Transverse colon (tissue), 4 donors: ENCODE measurements at regions not wholly inside any gene's neighbourhood (a gene's known extent, or its start where the extent isn't known, plus 50 kb on each side); places are given as distances from the start of the nearest gene placed in this dataset.
"Not testable (repeated sequence)": the region's sequence is repeated elsewhere in the genome, so short reads cannot be mapped to it uniquely, and the experiment has no call there.

Experiments used
- DNase-seq: peaks from one replicate; pipeline ENCODE4 v3.0.0-alpha.2; 2019
- H3K27ac ChIP-seq, 4 donors: fragments of 200-600 bp; sonication (generic); 2 replicates each; pipeline ENCODE4 v1.5.1; 2016 to 2018; ENCODE audit warnings: inconsistent platforms in 4 of 4
- H3K27me3 ChIP-seq: fragments of 200-600 bp; sonication (generic); 2 replicates; pipeline ENCODE4 v1.5.1; 2017; ENCODE audit warnings: inconsistent platforms
- H3K36me3 ChIP-seq, 4 donors: fragments of 200-600 bp; sonication (generic); 2 replicates each; pipeline ENCODE4 v1.5.1; 2017 to 2019; ENCODE audit warnings: inconsistent platforms in 4 of 4
- H3K4me1 ChIP-seq, 4 donors: fragments of 200-600 bp; sonication (generic); 2 replicates each; pipeline ENCODE4 v1.5.1; 2017 to 2020; ENCODE audit warnings: inconsistent platforms in 4 of 4
- H3K4me3 ChIP-seq, 4 donors: fragments of 200-600 bp; sonication (generic); 1 replicate in 1 of 4; 2 replicates in 3 of 4; pipeline versions ENCODE4 v1.5.1 to v1.6.1; 2017 to 2019; ENCODE audit warnings: inconsistent platforms in 4 of 4
- H3K9me3 ChIP-seq, 2 donors: fragments of 200-600 bp; sonication (generic); 2 replicates each; pipeline ENCODE4 v1.5.1; 2017 to 2019; ENCODE audit warnings: inconsistent platforms in 2 of 2
- EP300 ChIP-seq: sonication (generic); formaldehyde crosslinking; IDR thresholded peaks from one replicate; pipeline ENCODE4 v1.6.1; 2017; ENCODE audit warnings: antibody characterized with exemption, low read depth
- POLR2A ChIP-seq: fragments of 450-650 bp; IDR thresholded peaks from one replicate; pipeline ENCODE4 v1.6.1; 2016; ENCODE audit warnings: antibody characterized with exemption, mild to moderate bottlenecking, moderate library complexity
- POLR2AphosphoS5 ChIP-seq, 3 donors: sonication (generic); formaldehyde crosslinking; IDR thresholded peaks; one replicate each; pipeline ENCODE4 v1.6.1; 2016; ENCODE audit warnings: antibody characterized with exemption in 3 of 3
- WGBS, 2 donors: methylation state at CpG; one replicate each; pipeline ENCODE4 v1.1.5; 2018; ENCODE audit warnings: low coverage in 1 of 2; 5-methylcytosine and 5-hydroxymethylcytosine counted together
- in situ Hi-C, 4 donors: fragments of 200-750 bp; cut with MboI; loops; one replicate each; pipeline versions ENCODE4 v1.15.0 to v1.15.1; 2017; ENCODE audit warnings: low sequenced_read_pairs in 3 of 4, low pct_ligation_motif_present in 1 of 4, low pct_unique_long_range_greater_than_20kb in 1 of 4
- intact Hi-C: fragments of 100-400 bp; cut with DNase I; formaldehyde crosslinking; loops from one replicate; pipeline ENCODE4 v1.15.1; 2023; ENCODE audit warnings: low total_unique reads
- TF ChIP-seq, protein P1 (sequence below), 5 experiments: fragments of 200-600 bp in 3 of 5; fragments of 450-650 bp in 2 of 5; sonication (generic) in 3 of 5; IDR thresholded peaks; 1 replicate in 2 of 5; 2 replicates in 3 of 5; pipeline ENCODE4 v1.5.1; 2016 to 2017; ENCODE audit warnings: antibody characterized with exemption in 5 of 5, inconsistent platforms in 3 of 5, mild to moderate bottlenecking in 2 of 5, moderate library complexity in 1 of 5

DNA sequence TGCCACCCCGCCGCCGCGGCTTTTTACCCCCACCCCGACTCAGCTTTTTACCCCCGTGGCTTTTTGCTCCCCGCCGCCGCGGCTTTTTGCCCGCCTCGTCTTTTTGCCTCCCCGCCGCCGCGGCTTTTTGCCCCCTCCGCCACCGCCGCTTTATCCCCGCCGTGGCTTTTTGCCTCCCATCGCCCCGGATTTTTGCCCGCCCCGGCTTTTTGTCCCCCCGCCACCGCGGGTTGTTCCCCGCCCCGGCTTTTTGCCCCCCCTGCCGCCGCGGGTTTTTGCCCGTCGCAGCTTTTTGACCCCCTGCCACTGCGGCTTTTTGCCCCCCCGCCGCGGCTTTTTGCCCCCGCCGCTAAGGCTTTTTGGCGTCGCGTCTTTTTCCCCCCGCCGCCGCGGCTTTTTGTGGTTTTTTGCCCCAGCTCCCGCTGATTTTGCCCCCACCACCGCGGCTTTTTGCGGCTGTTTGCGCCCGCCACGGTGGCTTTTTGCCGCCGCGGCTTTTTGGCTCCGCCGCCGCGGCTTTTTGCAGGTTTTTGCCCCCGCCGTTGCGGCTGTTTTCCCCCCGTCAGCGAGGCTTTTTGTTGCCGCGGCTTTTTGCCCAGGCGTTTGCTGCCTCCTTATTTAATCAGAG is 597.2 kb downstream of the GOLGA6L6 start:
- H3K27me3 ChIP-seq: peaks cover 10% of the 10 kb centered on the region

DNA sequence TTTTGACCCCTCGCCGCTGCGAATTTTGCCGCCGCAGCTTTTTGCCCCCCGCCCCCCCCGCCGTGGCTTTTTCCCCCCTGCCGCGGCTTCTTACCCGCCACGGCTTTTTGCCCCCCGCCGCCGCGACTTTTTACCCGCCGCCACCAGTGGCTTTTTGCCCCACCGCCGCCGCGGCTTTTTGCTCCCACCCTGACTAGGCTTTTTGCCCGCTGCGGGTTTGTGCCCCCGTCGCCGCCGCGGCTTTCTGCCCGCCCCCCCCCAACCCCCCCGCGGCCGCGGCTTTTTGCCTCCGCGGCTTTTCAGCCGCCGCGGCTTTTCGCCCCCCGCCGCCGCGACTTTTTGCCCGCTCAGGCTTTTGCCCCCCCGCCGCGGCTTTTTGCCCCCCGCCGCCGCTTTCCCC is 598.1 kb downstream of the GOLGA6L6 start:
- H3K36me3 ChIP-seq: no peaks in the 10 kb centered on the region
- H3K27ac ChIP-seq: no peak overlapping the region
- in situ Hi-C loops (no loop called here), intact Hi-C loops (no loop called here)
- no peak for DNase-seq
- H3K4me1 ChIP-seq: no peaks in the 10 kb centered on the region
- peaks cover 10% of the 10 kb centered on the region for H3K27me3 ChIP-seq
- H3K9me3 ChIP-seq: peaks cover 3 to 6% of the 10 kb centered on the region in 2 donors
- no peak overlapping the region for H3K4me3 ChIP-seq
- 78% methylated on average over 49 of the region's 51 CpGs; no CpG with 5 or more reads in 1 of the 2 donors for WGBS, 2 donors
- no peak for TF ChIP-seq POLR2A
- TF ChIP-seq EP300: no peak
- TF ChIP-seq, protein P1, sequence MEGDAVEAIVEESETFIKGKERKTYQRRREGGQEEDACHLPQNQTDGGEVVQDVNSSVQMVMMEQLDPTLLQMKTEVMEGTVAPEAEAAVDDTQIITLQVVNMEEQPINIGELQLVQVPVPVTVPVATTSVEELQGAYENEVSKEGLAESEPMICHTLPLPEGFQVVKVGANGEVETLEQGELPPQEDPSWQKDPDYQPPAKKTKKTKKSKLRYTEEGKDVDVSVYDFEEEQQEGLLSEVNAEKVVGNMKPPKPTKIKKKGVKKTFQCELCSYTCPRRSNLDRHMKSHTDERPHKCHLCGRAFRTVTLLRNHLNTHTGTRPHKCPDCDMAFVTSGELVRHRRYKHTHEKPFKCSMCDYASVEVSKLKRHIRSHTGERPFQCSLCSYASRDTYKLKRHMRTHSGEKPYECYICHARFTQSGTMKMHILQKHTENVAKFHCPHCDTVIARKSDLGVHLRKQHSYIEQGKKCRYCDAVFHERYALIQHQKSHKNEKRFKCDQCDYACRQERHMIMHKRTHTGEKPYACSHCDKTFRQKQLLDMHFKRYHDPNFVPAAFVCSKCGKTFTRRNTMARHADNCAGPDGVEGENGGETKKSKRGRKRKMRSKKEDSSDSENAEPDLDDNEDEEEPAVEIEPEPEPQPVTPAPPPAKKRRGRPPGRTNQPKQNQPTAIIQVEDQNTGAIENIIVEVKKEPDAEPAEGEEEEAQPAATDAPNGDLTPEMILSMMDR (IDR thresholded peaks at IDR 0.05): no peak
- TF ChIP-seq POLR2AphosphoS5 (IDR thresholded peaks at IDR 0.05): no peak

More for the DNA sequence above, 597.2 kb downstream of the GOLGA6L6 start:
- Histone ChIP-seq H3K27ac (no peak overlapping the region), H3K4me3 (no peak overlapping the region), H3K9me3 (peaks cover 3 to 6% of the 10 kb centered on the region in 2 donors), H3K36me3 (no peaks in the 10 kb centered on the region), H3K4me1 (no peaks in the 10 kb centered on the region)
- DNase-seq: no peak
- intact Hi-C loops (no loop called here), in situ Hi-C loops (no loop called here)
- 60 to 77% methylated on average over 16 to 65 of the region's 70 CpGs for WGBS, 2 donors
- TF ChIP-seq POLR2A (no peak), POLR2AphosphoS5 (IDR thresholded peaks at IDR 0.05) (no peak), EP300 (no peak)
- TF ChIP-seq, protein P1 (IDR thresholded peaks at IDR 0.05): no peak

DNA sequence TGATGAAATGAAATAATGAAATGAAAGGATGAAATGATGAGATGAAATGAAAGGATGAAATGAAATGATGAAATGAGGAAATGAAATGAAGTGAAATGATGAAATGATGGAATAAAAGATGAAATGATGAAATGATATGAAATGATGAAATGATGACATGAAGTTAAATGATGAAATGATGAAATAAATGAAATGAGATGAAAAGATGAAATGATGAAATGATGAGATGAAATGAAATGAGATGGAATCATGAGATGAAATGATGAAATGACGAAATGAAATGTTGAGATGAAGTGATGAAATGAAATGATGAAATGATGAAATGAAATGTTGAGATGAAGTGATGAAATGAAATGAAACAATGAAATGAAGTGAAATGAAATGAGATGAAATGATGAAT is 638.3 kb downstream of the GOLGA6L6 start:
- H3K27ac ChIP-seq, in situ Hi-C loops, H3K9me3 ChIP-seq, H3K27me3 ChIP-seq, H3K36me3 ChIP-seq, H3K4me1 ChIP-seq, H3K4me3 ChIP-seq, DNase-seq, intact Hi-C loops: not testable (repeated sequence)
- WGBS, 2 donors: 46 to 63% methylated on average over 1 of the region's 1 CpG

DNA sequence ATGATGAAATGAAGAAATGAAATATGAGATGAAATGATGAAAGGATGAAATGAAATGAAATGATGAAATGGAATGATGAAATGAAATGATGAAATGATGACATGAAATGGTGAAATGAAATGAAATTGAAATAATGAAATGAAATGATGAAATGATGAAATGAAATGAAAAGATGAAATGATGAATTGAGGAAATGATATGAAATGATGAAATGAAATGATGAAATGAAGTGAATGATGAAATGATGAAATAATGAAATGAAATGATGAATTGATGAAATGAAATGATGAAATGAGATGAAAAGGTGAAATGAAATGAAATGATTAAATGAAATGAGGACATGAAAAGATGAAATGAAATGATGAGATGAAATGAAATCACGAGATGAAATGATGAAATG is 639.2 kb downstream of the GOLGA6L6 start:
- intact Hi-C loops, H3K9me3 ChIP-seq, H3K27ac ChIP-seq, in situ Hi-C loops, H3K36me3 ChIP-seq, H3K4me3 ChIP-seq, H3K4me1 ChIP-seq, DNase-seq, H3K27me3 ChIP-seq: not testable (repeated sequence)
- WGBS, 2 donors: 36 to 61% methylated on average over 1 of the region's 1 CpG

DNA sequence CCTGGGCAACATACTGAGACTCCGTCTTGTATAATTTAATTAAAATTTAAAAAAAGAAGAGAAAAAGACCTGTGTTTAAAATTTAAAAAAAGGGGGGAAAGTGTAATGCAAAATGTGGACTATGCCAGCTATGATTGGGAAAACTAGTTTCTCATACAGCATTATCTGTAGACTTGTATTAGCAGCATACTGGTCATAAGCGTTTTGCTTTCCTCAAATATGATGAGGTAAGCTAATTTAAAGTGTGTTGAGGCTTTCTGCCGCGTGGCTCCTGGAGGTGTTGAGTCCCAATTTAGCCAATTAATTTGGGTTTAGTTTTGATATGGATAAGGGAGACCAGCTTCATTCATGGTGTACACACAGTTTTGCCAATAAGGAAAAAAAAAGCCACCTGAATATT is 640.2 kb downstream of the GOLGA6L6 start:
- in situ Hi-C loops, H3K27ac ChIP-seq, H3K9me3 ChIP-seq, intact Hi-C loops, H3K4me3 ChIP-seq, H3K27me3 ChIP-seq, DNase-seq, H3K4me1 ChIP-seq, H3K36me3 ChIP-seq: not testable (repeated sequence)
- 75 to 100% methylated on average over 1 to 4 of the region's 4 CpGs for WGBS, 2 donors
